Neural cell (in vitro differentiated cells): ENCODE measurements at regions not wholly inside any gene's neighbourhood (a gene's known extent, or its start where the extent isn't known, plus 50 kb on each side); places are given as distances from the start of the nearest gene placed in this dataset.

ENCODE experiments used
- H2AFZ ChIP-seq: fragments of 200-600, 300-800 bp; sonication (generic), shearing (Covaris generic); 2 replicates; pipeline ENCODE4 v1.6.0; 2014; ENCODE audit warnings: low read depth, mild to moderate bottlenecking, antibody characterized with exemption, low read length, moderate library complexity
- H3F3A ChIP-seq: fragments of 200-600 bp; shearing (Covaris generic); 2 replicates; pipeline ENCODE4 v1.6.1; 2016; ENCODE audit warnings: mild to moderate bottlenecking, moderate library complexity, mixed read lengths, antibody characterized with exemption, low read length; ENCODE audit not compliant: insufficient read depth, poor library complexity, severe bottlenecking
- H3K27ac ChIP-seq: fragments of 200-600, 300-800 bp; sonication (generic), shearing (Covaris generic); 2 replicates; pipeline ENCODE4 v1.5.1; 2014; ENCODE audit warnings: mild to moderate bottlenecking, low read length, moderate library complexity
- H3K27me3 ChIP-seq: fragments of 300-800, 200-600 bp; sonication (generic), shearing (Covaris generic); 2 replicates; pipeline ENCODE4 v1.6.0; 2014; ENCODE audit warnings: mild to moderate bottlenecking, low read depth, low read length, moderate library complexity; ENCODE audit not compliant: insufficient read depth
- H3K36me3 ChIP-seq: fragments of 300-800, 200-600 bp; sonication (generic), shearing (Covaris generic); 2 replicates; pipeline ENCODE4 v1.5.1; 2014; ENCODE audit warnings: mild to moderate bottlenecking, antibody characterized with exemption, low read length, moderate library complexity; ENCODE audit not compliant: insufficient read depth
- H3K4me2 ChIP-seq: fragments of 300-800, 200-600 bp; sonication (generic), shearing (Covaris generic); 2 replicates; pipeline ENCODE4 v1.6.0; 2014; ENCODE audit warnings: mild to moderate bottlenecking, low read length
- H3K4me3 ChIP-seq: fragments of 300-800, 200-600 bp; sonication (generic), shearing (Covaris generic); 2 replicates; pipeline ENCODE4 v1.5.1; 2014; ENCODE audit warnings: mild to moderate bottlenecking, low read length, moderate library complexity
- H3K79me2 ChIP-seq: fragments of 200-600 bp; shearing (Covaris generic); replicated peaks from 2 replicates; pipeline ENCODE4 v1.6.0; 2014; ENCODE audit warnings: mild to moderate bottlenecking, low read length, moderate library complexity; ENCODE audit not compliant: insufficient read depth
- H3K9ac ChIP-seq: fragments of 300-800, 200-600 bp; sonication (generic), shearing (Covaris generic); 2 replicates; pipeline ENCODE4 v1.6.1; 2016; ENCODE audit warnings: mild to moderate bottlenecking, low read length, mixed read lengths
- H3K9me2 ChIP-seq: fragments of 200-600 bp; shearing (Covaris generic); 2 replicates; pipeline ENCODE4 v1.6.1; 2016; ENCODE audit warnings: mild to moderate bottlenecking, low read length, mixed read lengths; ENCODE audit not compliant: insufficient read depth
- H3K9me3 ChIP-seq: fragments of 200-600, 300-800 bp; sonication (generic), shearing (Covaris generic); 2 replicates; pipeline ENCODE4 v1.6.1; 2016; ENCODE audit warnings: mild to moderate bottlenecking, mixed run types, low read length, moderate library complexity, mixed read lengths
- H4K20me1 ChIP-seq: fragments of 200-600 bp; shearing (Covaris generic); 2 replicates; pipeline ENCODE4 v1.6.1; 2016; ENCODE audit warnings: mild to moderate bottlenecking, mixed run types; ENCODE audit not compliant: insufficient read depth
- CTCF ChIP-seq: fragments of 450-650 bp; IDR thresholded peaks from 2 replicates; pipeline ENCODE4 v1.5.1; 2014; ENCODE audit warnings: antibody characterized with exemption, mild to moderate bottlenecking, moderate library complexity; ENCODE audit not compliant: poor library complexity, severe bottlenecking
- EP300 ChIP-seq: fragments of 450-650 bp; conservative IDR thresholded peaks from 2 replicates; pipeline ENCODE4 v1.6.1; 2014; ENCODE audit warnings: antibody characterized with exemption, mild to moderate bottlenecking, moderate library complexity; ENCODE audit not compliant: poor library complexity, severe bottlenecking
- EZH2 ChIP-seq: fragments of 200-600, 300-800 bp; shearing (Covaris generic), sonication (generic); IDR thresholded peaks from 2 replicates; pipeline ENCODE4 v1.6.1; 2014; ENCODE audit warnings: antibody characterized with exemption, low read length, borderline replicate concordance, mild to moderate bottlenecking; ENCODE audit not compliant: insufficient read depth, poor library complexity, severe bottlenecking
- MXI1 ChIP-seq: fragments of 450-650 bp; conservative IDR thresholded peaks from 2 replicates; pipeline ENCODE4 v1.6.1; 2014; ENCODE audit warnings: antibody characterized with exemption, mild to moderate bottlenecking; ENCODE audit not compliant: poor library complexity, severe bottlenecking
- POLR2AphosphoS5 ChIP-seq: IDR thresholded peaks from 2 replicates; pipeline ENCODE4 v1.6.1; 2012
- RAD21 ChIP-seq: fragments of 450-650 bp; conservative IDR thresholded peaks from 2 replicates; pipeline ENCODE4 v1.6.1; 2014; ENCODE audit warnings: antibody characterized with exemption, mild to moderate bottlenecking, moderate library complexity
- REST ChIP-seq: IDR thresholded peaks from 2 replicates; pipeline ENCODE4 v1.6.1; 2012; ENCODE audit warnings: borderline replicate concordance
- SMC3 ChIP-seq: fragments of 450-650 bp; conservative IDR thresholded peaks from 2 replicates; pipeline ENCODE4 v1.6.1; 2014; ENCODE audit warnings: antibody characterized with exemption, mild to moderate bottlenecking, moderate library complexity; ENCODE audit not compliant: poor library complexity
- TAF1 ChIP-seq: IDR thresholded peaks from 2 replicates; pipeline ENCODE4 v1.6.1; 2012; ENCODE audit warnings: low read depth

GRCh38 chr10:117460846-117461765 is 81.4 kb upstream of the EMX2 start:
- Histone ChIP-seq H3K9ac (no peak overlapping the region), H3K79me2 (no peaks in the 10 kb centered on the region), H3K9me3 (no peaks in the 10 kb centered on the region), H3K4me2 (no peak overlapping the region), H2AFZ (no peak overlapping the region), H3K27ac (no peak overlapping the region), H3K27me3 (no peaks in the 10 kb centered on the region), H3K36me3 (no peaks in the 10 kb centered on the region), H3K9me2 (no peaks in the 10 kb centered on the region), H3F3A (no peaks in the 10 kb centered on the region), H4K20me1 (no peaks in the 10 kb centered on the region), H3K4me3 (no peak overlapping the region)
- TF ChIP-seq TAF1, result no peak
- no peak for TF ChIP-seq REST
- no peak for TF ChIP-seq MXI1
- no peak for TF ChIP-seq SMC3
- TF ChIP-seq EP300, result no peak

GRCh38 chr10:117458571-117458970 is 83.3 kb upstream of the PDZD8 start:
- no peaks in the 10 kb centered on the region for H3F3A ChIP-seq
- no peaks in the 10 kb centered on the region for H3K36me3 ChIP-seq
- H3K4me2 ChIP-seq, result no peak overlapping the region
- H3K9me3 ChIP-seq, result no peaks in the 10 kb centered on the region
- H4K20me1 ChIP-seq, result no peaks in the 10 kb centered on the region
- H3K79me2 ChIP-seq, result no peaks in the 10 kb centered on the region
- no peak overlapping the region for H2AFZ ChIP-seq
- TF ChIP-seq REST (no peak), EP300 (no peak), RAD21 (no peak), TAF1 (no peak), EZH2 (no peak), CTCF (no peak), SMC3 (no peak), MXI1 (no peak), POLR2AphosphoS5 (no peak)
- H3K9ac ChIP-seq, result no peak overlapping the region
- H3K9me2 ChIP-seq, result no peaks in the 10 kb centered on the region
- no peaks in the 10 kb centered on the region for H3K27me3 ChIP-seq
- no peak overlapping the region for H3K4me3 ChIP-seq
- H3K27ac ChIP-seq, result no peak overlapping the region
